ENCODE measurements at regions not wholly inside any gene's neighbourhood (a gene's known extent, or its start where the extent isn't known, plus 50 kb on each side); places are given as distances from the start of the nearest gene placed in this dataset.

DNA sequence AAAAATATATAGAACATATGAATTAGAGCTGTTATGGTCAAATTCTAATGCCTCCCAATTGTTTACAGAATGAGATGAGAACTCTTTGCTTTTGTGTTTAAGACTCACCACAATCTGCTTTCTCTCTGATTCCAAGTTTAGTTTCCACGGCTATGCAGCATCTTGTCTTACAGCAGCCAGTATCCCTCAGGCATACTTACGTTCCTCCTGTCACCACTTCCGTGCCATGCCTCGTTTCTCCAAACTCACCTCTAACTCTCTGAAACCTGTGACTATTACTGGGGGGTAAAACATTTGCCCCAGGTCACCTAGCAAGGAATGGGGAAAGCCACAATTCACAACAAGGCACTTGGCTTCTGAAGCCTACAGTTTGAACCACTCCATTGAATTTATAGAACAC is 192.8 kb upstream of the NRIP1 start:
- no peak for DNase-seq (ENCODE audit: extremely low spot score, unreplicated experiment)
- TF ChIP-seq, protein P1, sequence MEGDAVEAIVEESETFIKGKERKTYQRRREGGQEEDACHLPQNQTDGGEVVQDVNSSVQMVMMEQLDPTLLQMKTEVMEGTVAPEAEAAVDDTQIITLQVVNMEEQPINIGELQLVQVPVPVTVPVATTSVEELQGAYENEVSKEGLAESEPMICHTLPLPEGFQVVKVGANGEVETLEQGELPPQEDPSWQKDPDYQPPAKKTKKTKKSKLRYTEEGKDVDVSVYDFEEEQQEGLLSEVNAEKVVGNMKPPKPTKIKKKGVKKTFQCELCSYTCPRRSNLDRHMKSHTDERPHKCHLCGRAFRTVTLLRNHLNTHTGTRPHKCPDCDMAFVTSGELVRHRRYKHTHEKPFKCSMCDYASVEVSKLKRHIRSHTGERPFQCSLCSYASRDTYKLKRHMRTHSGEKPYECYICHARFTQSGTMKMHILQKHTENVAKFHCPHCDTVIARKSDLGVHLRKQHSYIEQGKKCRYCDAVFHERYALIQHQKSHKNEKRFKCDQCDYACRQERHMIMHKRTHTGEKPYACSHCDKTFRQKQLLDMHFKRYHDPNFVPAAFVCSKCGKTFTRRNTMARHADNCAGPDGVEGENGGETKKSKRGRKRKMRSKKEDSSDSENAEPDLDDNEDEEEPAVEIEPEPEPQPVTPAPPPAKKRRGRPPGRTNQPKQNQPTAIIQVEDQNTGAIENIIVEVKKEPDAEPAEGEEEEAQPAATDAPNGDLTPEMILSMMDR (IDR thresholded peaks at IDR 0.05): no peak
- Mint-ChIP-seq H3K36me3 (ENCODE audit: unreplicated experiment) (no peaks in the 10 kb centered on the region), H3K27me3 (ENCODE audit: unreplicated experiment) (no peaks in the 10 kb centered on the region), H3K27ac (ENCODE audit: unreplicated experiment) (no peak overlapping the region), H3K4me3 (ENCODE audit: unreplicated experiment) (no peak overlapping the region), H3K9me3 (ENCODE audit: unreplicated experiment) (no peaks in the 10 kb centered on the region), H3K4me1 (ENCODE audit: unreplicated experiment) (no peaks in the 10 kb centered on the region)

DNA sequence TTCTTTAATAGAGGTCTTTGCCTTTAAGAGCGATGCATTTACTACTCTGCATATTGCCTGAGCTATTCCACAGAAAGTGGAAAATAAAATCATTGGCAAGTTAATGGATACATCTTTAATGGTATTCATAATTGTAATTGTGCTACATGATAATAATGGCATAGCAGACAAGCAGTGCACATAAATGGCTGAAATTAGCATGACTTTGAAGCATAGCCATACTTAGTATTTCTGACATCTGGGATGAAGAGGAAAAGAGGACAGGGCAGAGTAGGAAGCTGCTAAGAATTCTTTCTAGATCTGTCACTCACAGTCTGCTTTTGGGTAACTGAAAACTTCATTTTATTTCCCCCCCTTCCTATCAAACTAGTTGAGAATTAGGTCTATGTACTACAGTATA is 195.0 kb upstream of the NRIP1 start:
- no peaks in the 10 kb centered on the region for H3K27me3 Mint-ChIP-seq (ENCODE audit: unreplicated experiment)
- no peaks in the 10 kb centered on the region for H3K9me3 Mint-ChIP-seq (ENCODE audit: unreplicated experiment)
- TF ChIP-seq, protein P1 (IDR thresholded peaks at IDR 0.05): no peak
- H3K36me3 Mint-ChIP-seq (ENCODE audit: unreplicated experiment): no peaks in the 10 kb centered on the region
- H3K4me3 Mint-ChIP-seq (ENCODE audit: unreplicated experiment): no peak overlapping the region
- no peaks in the 10 kb centered on the region for H3K4me1 Mint-ChIP-seq (ENCODE audit: unreplicated experiment)
- DNase-seq (ENCODE audit: extremely low spot score, unreplicated experiment): no peak
- H3K27ac Mint-ChIP-seq (ENCODE audit: unreplicated experiment): no peak overlapping the region

DNA sequence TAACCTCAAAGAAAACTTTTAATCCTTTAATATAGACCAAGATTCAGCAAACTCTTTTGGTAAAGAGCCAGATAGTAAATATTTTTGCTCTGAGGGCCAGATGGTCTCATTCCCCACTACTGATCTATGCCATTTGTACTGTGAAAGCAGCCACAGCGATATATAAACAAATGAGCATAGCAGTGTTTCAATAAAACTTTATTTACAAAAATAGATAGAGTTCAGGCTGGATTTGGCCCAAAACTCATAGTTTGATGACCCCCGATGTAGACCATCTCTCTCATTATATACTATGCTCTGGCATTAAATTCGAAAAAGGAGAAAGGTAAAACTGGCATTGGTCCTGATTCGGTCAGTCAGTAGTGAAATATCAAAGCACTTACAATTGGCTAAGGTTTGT is 195.8 kb upstream of the NRIP1 start:
- no peak for DNase-seq (ENCODE audit: extremely low spot score, unreplicated experiment)
- TF ChIP-seq, protein P1 (IDR thresholded peaks at IDR 0.05): no peak
- no peaks in the 10 kb centered on the region for H3K4me1 Mint-ChIP-seq (ENCODE audit: unreplicated experiment)
- H3K4me3 Mint-ChIP-seq (ENCODE audit: unreplicated experiment): no peak overlapping the region
- H3K27ac Mint-ChIP-seq (ENCODE audit: unreplicated experiment): no peak overlapping the region
- H3K36me3 Mint-ChIP-seq (ENCODE audit: unreplicated experiment): no peaks in the 10 kb centered on the region
- no peaks in the 10 kb centered on the region for H3K27me3 Mint-ChIP-seq (ENCODE audit: unreplicated experiment)
- no peaks in the 10 kb centered on the region for H3K9me3 Mint-ChIP-seq (ENCODE audit: unreplicated experiment)

DNA sequence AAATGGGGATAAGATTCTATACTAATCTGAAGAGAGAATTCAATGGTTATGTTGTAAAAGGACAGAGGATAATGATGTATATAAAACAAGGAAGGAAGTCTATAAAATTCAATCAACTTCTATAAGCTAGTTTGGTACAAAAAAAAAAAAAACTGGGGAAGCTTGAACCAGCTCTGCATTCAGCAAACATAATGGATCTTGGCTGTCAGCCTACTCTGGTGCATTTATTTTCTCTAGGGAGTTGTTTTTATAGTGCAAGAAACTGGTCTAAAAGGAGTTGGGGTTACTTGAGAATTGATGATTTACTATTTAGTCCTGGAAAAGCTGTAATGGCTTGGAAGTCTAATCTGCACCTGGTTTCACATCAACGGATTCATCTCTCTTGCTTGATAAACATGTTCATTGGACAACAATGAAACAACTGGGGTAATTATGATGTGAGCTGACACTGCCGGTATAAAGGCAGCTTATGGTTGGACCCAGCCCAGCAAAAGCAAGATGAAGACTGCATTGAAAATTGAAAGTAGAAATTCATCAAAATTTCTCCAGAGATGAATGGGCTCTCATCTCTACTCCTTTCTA is 199.4 kb upstream of the NRIP1 start:
- H3K4me1 Mint-ChIP-seq (ENCODE audit: unreplicated experiment): no peaks in the 10 kb centered on the region
- H3K27me3 Mint-ChIP-seq (ENCODE audit: unreplicated experiment): no peaks in the 10 kb centered on the region
- H3K36me3 Mint-ChIP-seq (ENCODE audit: unreplicated experiment): no peaks in the 10 kb centered on the region
- H3K4me3 Mint-ChIP-seq (ENCODE audit: unreplicated experiment): no peak overlapping the region
- no peaks in the 10 kb centered on the region for H3K9me3 Mint-ChIP-seq (ENCODE audit: unreplicated experiment)
- TF ChIP-seq, protein P1 (IDR thresholded peaks at IDR 0.05): no peak
- DNase-seq (ENCODE audit: extremely low spot score, unreplicated experiment): no peak
- no peak overlapping the region for H3K27ac Mint-ChIP-seq (ENCODE audit: unreplicated experiment)

DNA sequence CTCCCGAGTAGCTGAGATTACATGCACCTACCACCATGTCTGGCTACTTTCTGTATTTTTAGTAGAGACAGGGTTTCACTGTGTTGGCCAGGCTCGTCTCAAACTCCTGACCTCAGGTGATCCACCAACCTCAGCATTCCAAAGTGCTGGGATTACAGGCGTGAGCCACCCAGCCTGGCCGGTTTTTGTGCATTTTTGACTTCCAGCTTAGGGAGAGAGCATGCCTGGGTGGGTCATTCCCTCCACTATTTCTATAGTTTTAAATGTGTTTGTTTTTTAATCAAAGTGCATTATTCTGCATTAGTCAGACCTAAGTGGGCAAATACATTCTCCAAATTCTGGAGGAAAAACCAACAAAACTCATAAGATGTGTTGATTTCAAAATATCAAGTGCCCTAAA is 207.4 kb upstream of the NRIP1 start:
- peak overlapping the region; percentile 50 for H3K27ac Mint-ChIP-seq (ENCODE audit: unreplicated experiment)
- no peak overlapping the region for H3K4me3 Mint-ChIP-seq (ENCODE audit: unreplicated experiment)

More for the DNA sequence above, 207.4 kb upstream of the NRIP1 start:
- no peaks in the 10 kb centered on the region for H3K9me3 Mint-ChIP-seq (ENCODE audit: unreplicated experiment)
- peaks cover 10% of the 10 kb centered on the region for H3K4me1 Mint-ChIP-seq (ENCODE audit: unreplicated experiment)
- peaks cover 2% of the 10 kb centered on the region for H3K27me3 Mint-ChIP-seq (ENCODE audit: unreplicated experiment)
- no peak for DNase-seq (ENCODE audit: extremely low spot score, unreplicated experiment)
- TF ChIP-seq, protein P1 (IDR thresholded peaks at IDR 0.05): no peak
- no peaks in the 10 kb centered on the region for H3K36me3 Mint-ChIP-seq (ENCODE audit: unreplicated experiment)
